Colonic mucosa (tissue), 4 donors: ENCODE measurements at regions not wholly inside any gene's neighbourhood (a gene's known extent, or its start where the extent isn't known, plus 50 kb on each side); places are given as distances from the start of the nearest gene placed in this dataset.

Experiments
- DNase-seq: peaks from one replicate; pipeline ENCODE4 v3.0.0-alpha.2; 2020
- H3K27ac ChIP-seq: fragments of 200-600 bp; one replicate; pipeline ENCODE4 v1.8.0; 2021
- H3K27me3 ChIP-seq: fragments of 200-600 bp; one replicate; pipeline ENCODE4 v1.8.0; 2021
- H3K36me3 ChIP-seq: fragments of 200-600 bp; one replicate; pipeline ENCODE4 v1.8.0; 2021
- H3K4me1 ChIP-seq: fragments of 200-600 bp; one replicate; pipeline ENCODE4 v1.8.0; 2021; ENCODE audit warnings: mild to moderate bottlenecking
- H3K4me3 ChIP-seq: fragments of 200-600 bp; one replicate; pipeline ENCODE4 v1.8.0; 2021
- H3K9ac ChIP-seq, 2 donors: one replicate each; pipeline ENCODE4 v1.7.0; 2013; ENCODE audit warnings: control low read depth in 2 of 2, low read depth in 2 of 2, low read length in 2 of 2
- H3K9me3 ChIP-seq: fragments of 200-600 bp; one replicate; pipeline ENCODE4 v1.8.0; 2021
- intact Hi-C: fragments of 100-400 bp; cut with DNase I; formaldehyde crosslinking; loops from one replicate; pipeline ENCODE4 v1.14.1; 2022
- TF ChIP-seq, protein P1 (sequence below): fragments of 200-600 bp; IDR thresholded peaks from one replicate; pipeline ENCODE4 v1.8.0; 2022; ENCODE audit warnings: antibody characterized with exemption, mild to moderate bottlenecking
- donor health status: healthy.
- donor health status: DM: no; HTN: no; CAD: no.
- donor health status: DM: no; HTN: no; CAD: no.

DNA sequence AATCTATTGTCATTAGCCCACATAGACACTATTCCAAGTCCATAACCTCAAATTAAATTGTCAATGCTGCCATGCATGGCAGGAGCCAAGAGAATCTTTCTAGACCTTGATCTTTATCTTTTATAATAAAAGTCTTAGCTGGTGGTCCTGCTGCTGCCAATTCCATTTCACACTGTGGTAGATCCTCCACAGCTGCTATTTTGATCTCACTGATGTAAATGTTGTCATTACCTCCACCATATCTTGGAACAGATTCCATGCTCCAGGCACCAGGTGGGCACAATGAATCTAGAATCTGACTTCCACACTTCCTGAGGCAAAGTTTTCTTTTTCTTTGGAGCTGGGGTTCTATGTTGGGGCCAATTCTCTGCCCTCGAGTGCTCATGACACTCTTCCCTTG is 161.2 kb downstream of the TMTC3 start:
- Histone ChIP-seq H3K9ac (no peak overlapping the region), H3K4me3 (no peak overlapping the region), H3K27me3 (no peaks in the 10 kb centered on the region), H3K27ac (no peak overlapping the region), H3K9me3 (no peaks in the 10 kb centered on the region), H3K36me3 (no peaks in the 10 kb centered on the region), H3K4me1 (no peaks in the 10 kb centered on the region)
- TF ChIP-seq, protein P1, sequence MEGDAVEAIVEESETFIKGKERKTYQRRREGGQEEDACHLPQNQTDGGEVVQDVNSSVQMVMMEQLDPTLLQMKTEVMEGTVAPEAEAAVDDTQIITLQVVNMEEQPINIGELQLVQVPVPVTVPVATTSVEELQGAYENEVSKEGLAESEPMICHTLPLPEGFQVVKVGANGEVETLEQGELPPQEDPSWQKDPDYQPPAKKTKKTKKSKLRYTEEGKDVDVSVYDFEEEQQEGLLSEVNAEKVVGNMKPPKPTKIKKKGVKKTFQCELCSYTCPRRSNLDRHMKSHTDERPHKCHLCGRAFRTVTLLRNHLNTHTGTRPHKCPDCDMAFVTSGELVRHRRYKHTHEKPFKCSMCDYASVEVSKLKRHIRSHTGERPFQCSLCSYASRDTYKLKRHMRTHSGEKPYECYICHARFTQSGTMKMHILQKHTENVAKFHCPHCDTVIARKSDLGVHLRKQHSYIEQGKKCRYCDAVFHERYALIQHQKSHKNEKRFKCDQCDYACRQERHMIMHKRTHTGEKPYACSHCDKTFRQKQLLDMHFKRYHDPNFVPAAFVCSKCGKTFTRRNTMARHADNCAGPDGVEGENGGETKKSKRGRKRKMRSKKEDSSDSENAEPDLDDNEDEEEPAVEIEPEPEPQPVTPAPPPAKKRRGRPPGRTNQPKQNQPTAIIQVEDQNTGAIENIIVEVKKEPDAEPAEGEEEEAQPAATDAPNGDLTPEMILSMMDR: no peak
- intact Hi-C loops: no loop called here
- DNase-seq: no peak

DNA sequence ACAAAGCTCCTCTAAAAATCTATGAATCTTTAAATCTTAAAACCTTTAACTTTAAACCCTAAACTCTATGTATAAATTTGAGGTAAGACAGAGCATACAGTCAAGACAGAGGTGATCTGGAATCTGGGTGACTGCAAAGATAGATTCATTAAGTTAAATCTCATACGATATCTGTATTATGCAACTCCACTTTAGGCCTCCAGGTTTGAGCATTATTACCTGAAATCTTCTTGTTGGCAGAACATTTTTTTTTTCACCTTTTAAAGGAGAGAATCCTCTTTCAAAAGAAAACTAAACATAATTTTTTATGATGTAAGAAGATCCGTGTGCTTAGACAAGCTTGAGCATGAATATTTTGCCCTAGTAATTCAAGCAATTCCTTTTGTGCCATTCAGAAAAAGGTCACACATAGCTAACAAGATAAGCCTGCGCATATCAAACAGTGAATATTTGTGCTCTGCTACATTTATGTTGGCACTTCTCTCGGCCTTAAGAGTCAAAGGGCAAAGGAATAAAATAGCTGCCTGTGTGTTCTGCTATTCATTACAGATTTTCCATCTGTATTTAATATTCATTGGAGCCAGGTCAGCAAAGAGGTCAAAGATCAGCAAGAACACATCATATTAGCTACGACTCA is 163.3 kb downstream of the TMTC3 start:
- Histone ChIP-seq H3K27ac (no peak overlapping the region), H3K4me1 (no peaks in the 10 kb centered on the region), H3K9me3 (no peaks in the 10 kb centered on the region), H3K27me3 (no peaks in the 10 kb centered on the region), H3K4me3 (no peak overlapping the region), H3K36me3 (no peaks in the 10 kb centered on the region), H3K9ac (no peak overlapping the region)
- no peak for DNase-seq
- intact Hi-C loops: no loop called here
- TF ChIP-seq, protein P1: no peak

DNA sequence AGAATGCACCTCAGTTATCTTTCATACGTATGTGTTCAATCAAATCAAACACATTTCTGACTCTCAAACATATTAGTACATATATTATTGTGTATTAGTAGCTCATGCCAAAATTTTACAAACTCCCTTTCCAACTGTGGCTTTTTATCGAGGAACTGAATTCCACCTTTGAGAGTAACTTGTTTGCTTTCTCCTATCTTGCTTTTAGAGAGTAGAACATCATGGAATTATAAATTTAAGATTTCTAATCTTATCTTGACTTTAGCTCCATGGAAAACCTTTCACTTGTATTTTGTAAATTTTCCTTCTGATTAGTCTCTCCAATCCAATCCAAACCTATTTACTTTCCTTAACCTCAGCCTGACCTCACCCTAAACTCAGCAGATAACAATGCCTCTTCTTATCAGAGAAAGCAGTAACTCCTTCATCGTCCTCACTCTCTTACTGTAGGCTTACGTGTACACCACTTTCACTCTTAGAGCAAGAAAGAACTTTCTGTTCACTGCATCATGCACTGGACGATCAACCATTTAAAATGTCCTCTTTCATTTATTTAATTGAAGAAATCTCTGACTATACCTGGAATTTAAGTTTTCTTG is 164.5 kb downstream of the TMTC3 start:
- TF ChIP-seq, protein P1: no peak
- Histone ChIP-seq H3K9me3 (no peaks in the 10 kb centered on the region), H3K9ac (no peak overlapping the region), H3K27ac (no peak overlapping the region), H3K27me3 (no peaks in the 10 kb centered on the region), H3K4me1 (no peaks in the 10 kb centered on the region), H3K4me3 (no peak overlapping the region), H3K36me3 (no peaks in the 10 kb centered on the region)
- no peak for DNase-seq
- intact Hi-C loops: no loop called here

DNA sequence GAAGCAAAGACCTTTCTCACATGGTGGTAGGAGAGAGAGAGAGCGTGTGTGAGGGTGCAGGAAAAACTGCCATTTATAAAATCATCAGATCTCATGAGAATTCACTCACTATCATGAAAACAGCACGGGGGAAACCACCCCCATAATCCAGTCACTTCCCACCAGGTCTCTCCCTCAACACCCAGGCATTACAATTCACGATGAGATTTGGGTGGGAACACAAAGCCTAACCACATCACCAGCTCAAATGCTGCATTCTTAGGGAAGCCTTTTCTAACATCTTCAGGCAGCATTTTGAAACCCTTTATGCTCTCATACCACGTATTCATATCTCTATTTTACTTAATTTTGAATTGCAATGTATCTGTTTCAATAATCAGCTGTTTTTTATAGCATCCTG is 165.9 kb downstream of the TMTC3 start:
- H3K4me1 ChIP-seq: no peaks in the 10 kb centered on the region
- intact Hi-C loops: no loop called here

DNA sequence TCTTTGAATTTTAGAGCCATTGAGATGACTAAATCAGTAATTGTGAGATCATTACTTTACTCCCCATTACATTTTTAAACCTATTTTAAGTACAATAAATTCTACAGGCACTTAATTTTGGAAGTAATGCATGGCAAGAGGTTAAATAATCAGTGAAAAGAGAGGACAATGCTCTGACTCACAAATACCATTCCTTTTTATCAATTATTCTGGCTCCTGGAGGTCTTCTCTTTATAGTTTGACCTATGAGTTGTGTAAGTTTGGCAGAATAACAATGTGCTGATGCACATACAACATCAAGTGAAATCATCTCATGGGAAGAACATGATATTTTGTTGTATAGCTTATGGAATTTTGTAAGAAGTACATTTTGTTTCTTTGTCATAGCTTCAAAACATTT is 166.7 kb downstream of the TMTC3 start:
- Histone ChIP-seq H3K27me3 (no peaks in the 10 kb centered on the region), H3K9me3 (no peaks in the 10 kb centered on the region), H3K4me3 (no peak overlapping the region), H3K9ac (no peak overlapping the region), H3K4me1 (no peaks in the 10 kb centered on the region), H3K36me3 (no peaks in the 10 kb centered on the region), H3K27ac (no peak overlapping the region)
- TF ChIP-seq, protein P1: no peak
- no peak for DNase-seq
- intact Hi-C loops: no loop called here

More for the DNA sequence above, 165.9 kb downstream of the TMTC3 start:
- H3K4me3 ChIP-seq: no peak overlapping the region
- H3K27me3 ChIP-seq: no peaks in the 10 kb centered on the region
- H3K36me3 ChIP-seq: no peaks in the 10 kb centered on the region
- no peak overlapping the region for H3K27ac ChIP-seq
- no peaks in the 10 kb centered on the region for H3K9me3 ChIP-seq
- no peak overlapping the region for H3K9ac ChIP-seq
- no peak for DNase-seq
- TF ChIP-seq, protein P1: no peak
